HG03060 (cell line): ENCODE measurements at regions not wholly inside any gene's neighbourhood (a gene's known extent, or its start where the extent isn't known, plus 50 kb on each side); places are given as distances from the start of the nearest gene placed in this dataset.

Experiments
- ATAC-seq: cut with Tn5 transposase; IDR thresholded peaks from one replicate; pipeline ENCODE4 v1.9.1; 2021; ENCODE audit warnings: low read depth, moderate number of reproducible peaks; ENCODE audit not compliant: unreplicated experiment

DNA sequence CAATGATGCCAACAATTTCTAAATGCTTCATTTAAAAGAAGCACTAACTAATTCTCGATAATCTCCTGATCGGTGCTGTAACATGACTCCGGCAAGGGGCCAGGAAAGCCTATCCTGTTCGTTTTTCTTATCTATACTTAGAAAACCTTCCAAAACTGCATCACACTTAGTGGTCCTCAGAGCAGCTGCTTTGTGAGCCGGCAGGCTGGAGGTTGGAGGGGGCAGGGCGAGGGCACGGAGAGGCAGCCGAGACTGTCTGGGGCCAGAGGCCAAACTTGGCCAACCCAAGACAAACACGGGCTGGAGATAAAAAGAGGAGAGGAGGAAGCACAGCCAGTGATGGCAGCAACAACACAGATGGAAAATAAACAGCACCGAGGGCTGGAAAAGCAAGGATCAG lies 455.7 kb downstream of the BCOR start:
- ATAC-seq: no peak

GRCh38 chrX:39643550-39643949 lies 454.2 kb downstream of the BCOR start:
- ATAC-seq: no peak

- no peak for ATAC-seq
Observed at GRCh38 chrX:39645178-39645895, 452.4 kb downstream of the BCOR start.

- ATAC-seq: no peak
Observed at GRCh38 chrX:39648548-39649254, 449.1 kb downstream of the BCOR start.

- no peak for ATAC-seq
Observed at GRCh38 chrX:39650768-39651347, 446.9 kb downstream of the BCOR start.

DNA sequence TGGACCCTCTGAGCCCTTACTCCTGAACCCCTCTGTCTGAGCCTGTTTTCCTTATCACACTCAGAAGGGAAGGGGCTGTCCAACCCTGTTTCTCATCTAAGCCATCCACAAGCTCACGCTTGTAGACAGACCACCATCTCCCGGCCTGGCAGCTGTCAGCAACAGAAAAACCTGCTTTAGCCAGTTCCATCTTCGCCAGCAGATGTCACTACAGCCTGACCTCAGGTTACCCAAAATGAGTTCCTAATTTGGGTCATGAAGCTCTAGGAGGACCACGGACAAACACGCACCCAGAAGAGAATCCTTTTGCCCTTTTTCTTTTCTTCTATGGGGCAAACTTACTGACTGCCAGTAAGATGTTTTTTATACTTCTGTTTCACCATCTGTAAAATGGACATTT lies 445.4 kb downstream of the BCOR start:
- ATAC-seq: no peak

- no peak for ATAC-seq
Observed at GRCh38 chrX:39653691-39654090, 444.1 kb downstream of the BCOR start.

DNA sequence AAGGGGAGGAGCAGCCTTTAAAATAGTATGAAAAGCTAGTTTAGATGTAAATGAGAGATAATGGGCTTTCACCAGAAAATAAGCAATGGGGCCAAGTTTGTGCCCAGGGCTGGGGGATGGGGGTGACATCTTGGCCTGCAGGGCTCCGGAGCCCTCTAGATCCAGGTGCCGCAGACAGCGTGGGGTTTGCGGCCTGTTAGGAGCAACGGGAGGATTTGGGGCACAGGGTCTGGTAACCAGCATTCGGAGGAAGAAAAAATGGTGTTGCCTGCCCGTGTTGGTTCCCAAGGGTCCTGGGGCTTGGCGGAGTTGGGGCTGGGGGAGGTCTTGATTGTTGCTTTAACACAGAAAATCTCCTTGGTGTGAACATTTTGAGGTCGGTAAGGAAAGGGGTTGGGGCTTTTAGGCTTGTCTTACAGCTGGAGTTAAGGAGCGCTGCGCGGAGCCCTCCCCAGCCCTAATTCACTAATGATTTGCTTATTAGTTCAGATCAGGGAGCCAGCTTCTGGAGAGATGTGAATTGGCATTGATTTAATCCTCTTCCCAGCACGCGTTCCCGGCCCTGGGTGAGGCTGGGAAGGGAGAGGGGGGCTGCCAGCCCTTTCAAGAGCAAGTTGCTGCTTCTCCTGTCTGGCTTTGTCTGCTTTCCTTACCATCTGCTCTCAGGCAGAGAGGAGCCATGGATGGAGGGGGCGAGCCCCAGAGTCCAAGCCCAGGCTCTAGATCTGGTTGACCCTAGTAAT lies 443.4 kb downstream of the BCOR start:
- no peak for ATAC-seq

GRCh38 chrX:39654952-39655351 lies 442.8 kb downstream of the BCOR start:
- ATAC-seq: no peak

GRCh38 chrX:39661116-39661907 lies 436.4 kb downstream of the BCOR start:
- no peak for ATAC-seq

DNA sequence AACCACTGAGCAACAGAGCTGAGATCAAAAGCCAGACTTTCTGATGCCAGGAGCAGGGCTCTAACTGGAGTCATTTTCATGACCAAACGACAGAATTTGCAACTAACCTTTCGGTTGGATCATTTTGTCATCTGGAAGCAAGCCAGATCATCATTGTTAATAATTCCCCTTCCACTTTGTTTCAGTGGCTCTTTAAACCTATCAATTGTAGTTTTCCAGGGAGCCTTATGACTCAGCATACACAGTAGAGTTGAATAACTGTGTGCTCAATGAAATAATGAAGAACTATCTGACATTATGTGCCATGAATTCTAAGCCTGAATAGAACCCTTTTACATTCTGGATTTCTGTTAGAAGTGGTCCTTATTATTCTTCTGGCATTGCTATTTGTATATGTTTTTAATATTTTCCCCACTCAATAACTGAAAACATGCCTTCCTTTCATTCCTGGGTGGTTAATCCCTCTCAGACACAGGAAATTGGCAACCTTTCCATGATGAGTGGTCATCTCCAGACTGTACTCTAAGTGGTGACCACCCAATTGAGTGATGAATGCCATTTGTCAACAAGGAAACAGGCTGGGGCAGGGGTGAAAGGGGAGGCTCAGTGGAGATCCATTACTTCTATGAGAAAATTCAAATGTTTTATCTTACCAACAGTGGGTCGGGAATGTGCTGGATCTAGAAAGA lies 431.8 kb downstream of the BCOR start:
- ATAC-seq: no peak

GRCh38 chrX:39667191-39667590 lies 430.6 kb downstream of the BCOR start:
- ATAC-seq: no peak

DNA sequence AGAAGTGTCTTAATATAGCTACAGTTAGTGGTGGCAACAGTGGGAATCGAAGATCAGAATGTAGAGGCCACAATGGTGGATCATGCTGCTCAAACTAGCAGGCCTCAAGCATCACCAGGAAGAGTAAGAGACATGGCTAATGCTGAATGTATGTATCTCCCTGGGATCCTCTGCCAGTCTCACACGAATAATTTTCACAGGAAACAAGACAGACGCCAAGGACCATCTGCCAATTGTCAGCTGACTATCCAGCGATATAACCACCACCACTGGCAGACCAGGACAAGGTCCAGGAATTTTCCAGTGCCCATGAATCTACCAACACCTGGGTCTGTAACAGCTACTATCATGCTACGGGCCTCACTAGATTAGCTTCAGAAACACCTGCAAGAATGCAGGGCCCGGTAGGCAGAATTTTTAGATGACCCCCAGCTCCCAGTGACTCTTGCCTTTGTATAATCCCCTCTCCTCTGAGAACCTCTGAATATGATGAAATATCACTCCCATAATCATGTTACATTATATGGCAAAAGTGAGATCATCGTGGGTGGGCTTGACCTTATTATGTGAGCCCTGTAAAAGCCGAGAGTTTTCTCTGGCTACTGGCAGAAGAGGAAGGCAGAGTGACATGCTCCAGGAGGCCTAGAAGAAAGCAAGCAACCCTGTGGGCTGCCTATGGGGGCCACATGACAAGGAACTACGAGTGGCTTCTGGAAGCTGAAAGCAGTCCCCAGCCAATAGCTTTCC lies 429.8 kb downstream of the BCOR start:
- no peak for ATAC-seq

DNA sequence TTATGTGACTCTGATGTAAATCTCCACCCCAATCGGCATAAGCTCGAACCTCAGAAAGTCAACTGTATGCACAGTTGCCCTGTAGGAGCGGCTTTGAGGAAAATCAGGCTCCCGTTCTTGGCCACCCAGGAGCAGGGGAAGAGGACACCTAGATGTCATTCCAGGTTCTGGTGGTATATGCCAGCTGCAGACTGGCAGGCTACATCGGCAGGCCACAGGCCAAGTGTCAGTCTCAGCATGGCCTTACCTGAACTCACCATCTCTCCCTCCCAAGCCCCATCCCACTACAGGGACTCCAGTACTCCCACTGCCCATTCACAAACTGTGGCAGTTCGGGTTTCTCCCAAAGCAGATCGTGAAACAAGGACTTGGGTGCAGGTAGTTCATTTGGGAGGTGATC lies 428.1 kb downstream of the BCOR start:
- ATAC-seq: no peak

- ATAC-seq: no peak
Observed at GRCh38 chrX:39670281-39670680, 427.5 kb downstream of the BCOR start.

GRCh38 chrX:39672405-39672804 lies 425.4 kb downstream of the BCOR start:
- no peak for ATAC-seq

DNA sequence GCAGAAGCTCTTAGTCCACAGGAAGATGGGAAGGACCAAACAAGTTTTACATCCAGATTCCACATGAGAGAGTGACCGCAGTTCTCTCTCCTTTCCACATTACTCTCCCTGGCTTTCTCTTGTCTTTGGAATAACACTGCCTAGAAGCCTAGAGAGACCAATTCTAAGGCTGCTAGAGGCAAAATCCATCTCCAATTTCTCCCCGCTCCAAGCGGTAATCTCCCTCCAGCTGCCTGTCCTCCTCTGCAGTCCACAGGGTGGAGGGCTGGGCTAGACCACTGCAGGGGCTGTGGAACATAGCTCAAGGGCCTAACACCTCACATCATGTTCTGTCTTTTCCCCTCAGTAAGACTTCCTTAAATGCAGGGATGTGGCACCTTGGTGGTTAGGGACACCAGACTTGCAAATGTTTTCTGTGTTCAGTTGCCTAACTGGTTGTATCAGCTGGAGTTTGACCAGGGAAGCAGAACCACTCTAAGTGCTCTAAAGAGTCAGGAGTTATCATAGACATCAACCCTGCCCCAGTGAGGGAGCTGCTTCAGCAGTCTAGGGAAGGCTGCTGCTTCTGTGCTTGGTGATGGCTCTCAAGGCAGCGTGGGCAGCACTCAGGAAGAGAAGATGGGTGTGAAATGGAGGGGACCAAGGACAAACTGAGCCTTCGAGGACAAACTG lies 423.1 kb downstream of the BCOR start:
- no peak for ATAC-seq

DNA sequence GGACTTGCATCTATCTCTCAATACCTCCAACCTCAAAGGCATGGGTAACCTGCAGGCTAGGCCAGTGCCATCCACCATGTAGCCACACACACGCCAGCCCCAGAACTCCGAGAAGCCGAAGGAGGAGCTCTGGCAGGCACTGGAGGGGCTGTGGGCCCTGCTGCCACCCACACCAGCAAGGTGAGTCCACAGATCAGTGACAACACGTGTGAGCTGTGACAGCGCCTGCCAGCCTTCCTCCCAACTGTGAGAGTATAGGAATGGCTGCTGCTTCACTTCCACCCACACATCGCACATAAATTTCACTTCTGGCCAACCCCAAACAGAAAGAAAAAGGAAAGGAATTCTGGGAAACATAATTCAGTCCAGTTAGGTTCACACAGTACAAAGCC lies 422.6 kb downstream of the BCOR start:
- no peak for ATAC-seq

DNA sequence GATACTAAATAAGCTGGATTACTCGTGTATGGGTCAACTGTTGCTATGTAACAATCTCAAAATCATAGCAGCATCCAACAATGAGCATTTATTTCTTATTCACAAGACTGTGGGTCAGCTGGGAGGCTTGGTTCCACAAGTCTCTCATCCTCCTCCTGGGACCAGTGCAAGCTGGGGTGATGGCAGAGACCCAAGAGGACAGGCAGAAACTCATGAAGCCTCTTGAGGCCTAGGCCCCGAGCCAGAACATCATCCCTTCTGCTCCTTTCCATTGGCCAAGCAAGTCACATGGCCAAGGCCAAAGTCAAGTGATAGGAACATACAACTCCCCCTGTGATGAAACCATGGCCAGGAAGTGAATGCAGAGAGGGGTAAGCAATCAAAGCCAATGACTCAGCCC lies 422.1 kb downstream of the BCOR start:
- ATAC-seq: no peak
